ENCODE measurements at regions not wholly inside any gene's neighbourhood (a gene's known extent, or its start where the extent isn't known, plus 50 kb on each side); places are given as distances from the start of the nearest gene placed in this dataset.

GRCh38 chr17:65446043-65446442, 115.4 kb downstream of the AXIN2 start:
- no peaks in the 10 kb centered on the region for H3K4me1 Mint-ChIP-seq (ENCODE audit: low read depth)
- H3K36me3 Mint-ChIP-seq (ENCODE audit: low read depth): peaks cover 4% of the 10 kb centered on the region
- H3K27me3 Mint-ChIP-seq (ENCODE audit: low read depth): peaks cover 32% of the 10 kb centered on the region
- no peak overlapping the region for H3K4me3 Mint-ChIP-seq (ENCODE audit: unreplicated experiment)
- no peak for TF ChIP-seq CTCF (IDR thresholded peaks at IDR 0.05)
- DNase-seq (ENCODE audit: low spot score): no peak
- peaks cover 4% of the 10 kb centered on the region for H3K9me3 Mint-ChIP-seq (ENCODE audit: low read depth)
- no peak overlapping the region for H3K27ac Mint-ChIP-seq (ENCODE audit: unreplicated experiment)

GRCh38 chr17:65444049-65444448, 117.4 kb downstream of the AXIN2 start:
- no peak overlapping the region for H3K27ac Mint-ChIP-seq (ENCODE audit: unreplicated experiment)
- H3K4me3 Mint-ChIP-seq (ENCODE audit: unreplicated experiment): no peak overlapping the region
- TF ChIP-seq CTCF (IDR thresholded peaks at IDR 0.05): no peak
- peaks cover 4% of the 10 kb centered on the region for H3K36me3 Mint-ChIP-seq (ENCODE audit: low read depth)
- no peak for DNase-seq (ENCODE audit: low spot score)
- H3K4me1 Mint-ChIP-seq (ENCODE audit: low read depth): no peaks in the 10 kb centered on the region
- H3K27me3 Mint-ChIP-seq (ENCODE audit: low read depth): peaks cover 32% of the 10 kb centered on the region
- no peaks in the 10 kb centered on the region for H3K9me3 Mint-ChIP-seq (ENCODE audit: low read depth)

- no peak for DNase-seq (ENCODE audit: low spot score)
- peaks cover 39% of the 10 kb centered on the region for H3K27me3 Mint-ChIP-seq (ENCODE audit: low read depth)
- TF ChIP-seq CTCF (IDR thresholded peaks at IDR 0.05): no peak
- H3K4me1 Mint-ChIP-seq (ENCODE audit: low read depth): no peaks in the 10 kb centered on the region
- H3K9me3 Mint-ChIP-seq (ENCODE audit: low read depth): no peaks in the 10 kb centered on the region
- no peak overlapping the region for H3K27ac Mint-ChIP-seq (ENCODE audit: unreplicated experiment)
- H3K36me3 Mint-ChIP-seq (ENCODE audit: low read depth): peaks cover 4% of the 10 kb centered on the region
- H3K4me3 Mint-ChIP-seq (ENCODE audit: unreplicated experiment): no peak overlapping the region
Observed at GRCh38 chr17:65442691-65443090, 118.8 kb downstream of the AXIN2 start.

GRCh38 chr17:65442250-65442649, 119.2 kb downstream of the AXIN2 start:
- Mint-ChIP-seq H3K4me3 (ENCODE audit: unreplicated experiment) (no peak overlapping the region), H3K36me3 (ENCODE audit: low read depth) (peaks cover 4% of the 10 kb centered on the region), H3K27ac (ENCODE audit: unreplicated experiment) (no peak overlapping the region), H3K27me3 (ENCODE audit: low read depth) (peaks cover 35% of the 10 kb centered on the region), H3K9me3 (ENCODE audit: low read depth) (no peaks in the 10 kb centered on the region), H3K4me1 (ENCODE audit: low read depth) (no peaks in the 10 kb centered on the region)
- no peak for DNase-seq (ENCODE audit: low spot score)
- TF ChIP-seq CTCF (IDR thresholded peaks at IDR 0.05): no peak

GRCh38 chr17:65441053-65441605, 120.3 kb downstream of the AXIN2 start:
- peaks cover under 1% of the 10 kb centered on the region for H3K36me3 Mint-ChIP-seq (ENCODE audit: low read depth)
- H3K27ac Mint-ChIP-seq (ENCODE audit: unreplicated experiment): no peak overlapping the region
- TF ChIP-seq CTCF (IDR thresholded peaks at IDR 0.05): no peak

More at GRCh38 chr17:65441053-65441605, 120.3 kb downstream of the AXIN2 start:
- Mint-ChIP-seq H3K9me3 (ENCODE audit: low read depth) (no peaks in the 10 kb centered on the region), H3K4me3 (ENCODE audit: unreplicated experiment) (no peak overlapping the region), H3K4me1 (ENCODE audit: low read depth) (no peaks in the 10 kb centered on the region), H3K27me3 (ENCODE audit: low read depth) (peaks cover 23% of the 10 kb centered on the region)
- DNase-seq (ENCODE audit: low spot score): no peak
